T1000 (cell line): ENCODE measurements at regions not wholly inside any gene's neighbourhood (a gene's known extent, or its start where the extent isn't known, plus 50 kb on each side); places are given as distances from the start of the nearest gene placed in this dataset.

Source experiments
- DNase-seq: peaks from one replicate; lab custom pipeline; 2025; ENCODE audit warnings: mixed read lengths; lab: John Stamatoyannopoulos, UW

DNA sequence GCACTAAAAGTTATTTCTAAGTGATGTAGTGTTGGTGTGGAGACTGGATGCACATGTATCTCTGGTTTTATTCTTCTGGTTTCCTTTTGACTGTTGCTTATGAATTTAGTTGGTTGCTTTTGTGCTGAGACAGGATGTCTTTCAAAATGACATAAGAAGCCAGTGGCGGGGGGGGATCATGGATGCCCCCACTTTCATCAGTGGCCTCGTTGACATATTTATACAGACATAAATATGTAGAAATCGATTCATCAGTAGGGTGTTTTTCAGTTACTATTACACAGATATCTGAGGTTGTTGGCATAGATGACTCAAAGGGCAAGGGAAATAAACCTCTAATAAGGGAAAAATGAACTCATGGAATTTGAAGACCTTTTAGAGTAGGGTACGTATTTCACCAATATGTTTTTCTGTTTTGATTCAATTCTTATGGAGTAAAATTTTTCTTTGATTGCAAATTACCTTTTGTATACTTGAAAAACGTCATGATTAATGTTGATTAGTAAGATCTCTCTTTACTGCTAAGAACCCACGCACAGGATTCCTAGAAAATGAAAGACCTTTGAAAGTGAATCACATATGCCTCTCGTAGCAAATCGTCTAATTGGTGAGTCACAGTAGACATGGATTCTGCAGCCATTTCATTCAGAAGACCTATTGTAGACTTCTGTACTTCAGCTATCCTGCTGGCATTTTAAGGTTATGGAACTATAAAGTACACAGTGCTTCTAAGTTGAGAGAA is 97.4 kb upstream of the RBMS3 start:
- no peak for DNase-seq

DNA sequence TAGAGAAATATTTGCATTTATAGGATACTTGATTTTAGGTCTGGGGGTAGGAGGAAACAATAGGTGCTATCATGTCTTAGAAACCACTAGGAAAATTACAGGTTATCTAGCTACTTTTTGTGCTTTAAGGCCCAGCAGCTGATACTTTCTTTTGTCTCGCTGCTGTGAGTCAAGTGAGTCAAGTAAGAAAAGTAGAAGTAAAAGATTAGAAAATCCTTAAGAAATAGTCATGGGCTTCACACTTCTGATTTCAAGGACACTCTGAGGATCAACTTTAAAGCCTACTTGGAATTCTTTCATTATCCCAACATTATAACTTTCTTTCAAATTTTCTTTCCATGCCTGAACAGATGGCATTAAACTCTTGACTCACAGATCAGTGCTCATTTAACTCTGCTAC is 95.2 kb upstream of the RBMS3 start:
- DNase-seq: no peak

DNA sequence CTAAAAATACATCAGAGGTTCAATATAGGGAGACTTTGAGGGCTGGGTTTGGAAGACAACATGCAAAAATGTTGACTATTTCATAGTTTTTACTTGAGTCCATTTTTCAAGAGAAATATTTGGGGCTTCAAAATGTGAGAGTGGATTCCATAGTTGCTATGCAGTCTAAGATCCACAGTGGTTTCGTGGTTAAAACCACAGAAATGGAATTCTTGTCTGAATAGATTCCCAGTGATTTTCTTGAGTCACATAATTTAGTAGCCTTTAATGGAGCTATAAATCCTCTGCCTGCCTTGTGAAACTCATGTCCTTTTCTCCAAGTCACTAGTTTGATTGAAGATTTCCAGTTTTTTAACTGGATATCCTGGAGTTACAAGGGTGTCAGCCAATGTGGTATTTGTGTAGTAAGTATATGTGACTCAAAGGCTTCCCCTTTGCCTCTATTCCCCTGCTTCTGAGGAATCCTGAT is 94.7 kb upstream of the RBMS3 start:
- DNase-seq: no peak

DNA sequence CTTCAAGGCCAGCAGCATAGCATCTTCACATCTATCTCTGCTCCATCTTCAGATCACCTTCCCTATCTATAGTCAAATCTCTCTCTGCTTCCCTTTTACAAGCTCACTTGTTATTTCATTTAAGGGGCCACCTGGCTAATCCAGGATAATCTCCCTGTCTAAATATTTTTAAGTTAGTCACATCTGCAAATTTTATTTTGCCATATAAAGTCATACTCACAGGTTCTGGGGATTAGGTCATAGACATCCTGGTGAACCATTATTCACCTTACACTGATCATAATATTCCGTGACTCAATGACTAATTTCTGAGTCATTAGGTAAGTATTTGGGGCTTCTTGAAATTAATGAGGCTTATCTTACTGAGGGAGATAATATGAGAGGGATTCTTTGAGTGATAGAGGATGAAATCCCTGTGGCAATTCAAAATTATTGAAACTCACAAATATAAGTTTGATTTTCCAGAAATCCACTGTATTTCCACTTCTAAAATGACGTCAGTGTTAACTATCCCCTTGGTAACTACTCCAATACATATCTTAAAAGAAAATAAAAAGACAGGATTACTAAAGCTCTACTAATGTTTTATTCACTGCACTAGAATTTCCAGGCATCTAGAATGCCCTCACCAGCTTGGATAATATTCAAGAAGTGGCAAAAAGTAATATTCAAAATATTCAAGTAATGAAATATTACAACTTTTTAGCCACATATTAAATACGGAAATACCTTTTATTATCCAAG is 93.7 kb upstream of the RBMS3 start:
- DNase-seq: peak; percentile 34

DNA sequence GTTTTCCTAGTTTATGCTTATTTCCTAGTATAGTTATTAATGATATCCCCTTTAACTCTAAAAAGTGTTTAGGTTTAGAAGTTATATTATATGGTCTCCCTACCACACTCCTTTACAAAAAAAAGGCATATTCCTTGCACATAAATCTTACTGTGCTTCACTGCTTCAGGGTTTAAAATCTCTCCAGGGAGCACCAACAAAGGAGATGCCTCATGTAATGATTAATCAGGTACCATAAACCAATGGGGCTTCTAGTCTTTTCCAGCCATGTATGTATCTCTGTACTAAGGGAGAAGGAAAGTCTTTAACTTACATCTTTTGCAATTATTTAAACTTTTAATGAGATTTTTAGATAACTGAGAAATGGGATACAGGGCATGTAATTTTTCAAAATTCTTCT is 91.5 kb upstream of the RBMS3 start:
- no peak for DNase-seq

DNA sequence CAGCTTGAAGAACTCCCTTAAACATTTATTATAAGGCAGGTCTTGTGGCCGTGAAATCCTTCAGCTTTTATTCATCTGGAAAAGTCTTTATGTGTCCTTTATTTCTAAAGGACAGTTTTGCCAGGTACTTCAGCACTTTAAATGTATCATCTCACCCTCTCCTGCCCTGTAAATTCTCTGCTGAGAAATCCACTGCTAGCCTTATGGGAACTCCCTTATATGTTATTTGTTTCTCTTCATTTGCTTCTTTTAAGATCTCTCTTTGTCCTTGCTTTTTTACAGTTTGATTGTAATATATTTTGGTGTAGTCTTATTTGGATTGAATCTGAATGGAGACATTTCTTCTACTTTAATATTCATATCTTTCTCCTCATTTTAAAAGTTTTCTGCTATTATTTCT is 86.7 kb upstream of the RBMS3 start:
- DNase-seq: no peak

DNA sequence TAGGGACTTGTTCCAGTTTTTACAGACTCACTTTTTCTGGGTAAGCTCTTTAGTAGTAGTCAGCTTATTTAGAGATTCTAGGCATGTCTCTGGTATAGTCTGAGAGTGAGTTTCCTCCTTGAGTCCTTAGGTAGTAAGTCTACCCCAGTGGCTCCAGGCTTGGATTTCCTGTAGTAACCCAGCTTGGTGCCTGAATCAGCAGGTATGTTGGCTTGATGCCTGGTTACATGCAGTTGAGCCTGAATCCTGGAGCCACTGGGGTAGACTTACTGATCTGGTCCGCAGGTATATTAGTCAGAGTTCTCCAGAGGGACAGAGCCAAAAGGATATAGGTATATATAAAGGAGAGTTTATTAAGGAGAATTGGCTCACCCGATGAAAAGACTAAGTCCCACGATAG is 85.8 kb upstream of the RBMS3 start:
- no peak for DNase-seq

DNA sequence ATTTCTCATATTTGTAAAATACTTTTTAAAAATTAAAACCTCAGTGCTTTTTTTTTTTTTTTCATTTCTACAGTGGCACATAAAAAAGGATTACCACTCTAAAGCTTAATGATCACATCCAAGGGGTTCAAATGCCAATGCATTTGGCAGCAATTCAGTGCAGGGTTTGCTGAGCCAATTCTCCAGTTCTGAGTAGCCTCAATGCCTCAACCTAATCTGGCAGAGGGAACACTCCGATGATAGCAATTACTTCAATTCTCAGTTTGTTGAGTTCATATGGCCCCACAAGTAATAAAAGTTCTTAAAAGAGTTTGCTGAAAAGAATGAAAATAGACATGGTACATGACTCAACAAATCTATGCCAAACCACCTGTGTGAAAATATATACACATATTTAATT is 79.3 kb upstream of the RBMS3 start:
- DNase-seq: no peak

DNA sequence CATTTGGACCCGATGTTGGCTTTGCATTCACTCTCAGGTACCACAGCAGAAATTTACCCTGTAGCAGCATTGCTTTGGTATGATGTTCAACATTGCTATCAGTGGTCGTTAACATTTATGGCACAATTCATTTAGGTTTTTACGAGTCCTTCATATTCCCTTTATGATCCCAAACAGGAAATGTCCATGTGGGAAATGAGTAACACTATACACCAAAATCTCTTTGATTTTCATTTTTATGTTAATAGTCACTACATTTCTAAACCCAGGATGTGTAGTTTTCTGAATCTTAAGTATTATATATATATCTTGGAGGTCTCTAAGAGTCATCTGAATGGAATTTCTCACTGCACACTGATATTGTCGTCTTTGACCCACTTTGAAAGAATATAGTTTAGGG is 78.5 kb upstream of the RBMS3 start:
- no peak for DNase-seq

DNA sequence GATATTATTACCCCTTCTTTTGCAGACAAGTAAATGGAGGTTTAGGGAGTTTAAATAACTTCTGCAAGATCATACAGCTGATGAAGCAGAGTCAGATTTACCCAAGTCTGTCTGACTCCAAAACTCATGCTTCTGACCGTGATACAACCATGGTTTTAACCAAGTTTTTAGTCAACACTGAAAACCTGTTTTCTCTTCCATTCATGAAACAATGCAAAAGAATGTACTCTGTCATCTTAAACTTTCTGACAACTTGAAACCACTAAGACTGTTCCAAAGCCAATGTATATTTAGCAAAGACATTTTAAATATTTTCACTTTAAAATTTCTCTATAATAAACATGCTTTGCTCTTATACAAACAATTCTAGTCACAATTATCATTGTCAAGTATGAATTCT is 77.0 kb upstream of the RBMS3 start:
- DNase-seq: no peak

DNA sequence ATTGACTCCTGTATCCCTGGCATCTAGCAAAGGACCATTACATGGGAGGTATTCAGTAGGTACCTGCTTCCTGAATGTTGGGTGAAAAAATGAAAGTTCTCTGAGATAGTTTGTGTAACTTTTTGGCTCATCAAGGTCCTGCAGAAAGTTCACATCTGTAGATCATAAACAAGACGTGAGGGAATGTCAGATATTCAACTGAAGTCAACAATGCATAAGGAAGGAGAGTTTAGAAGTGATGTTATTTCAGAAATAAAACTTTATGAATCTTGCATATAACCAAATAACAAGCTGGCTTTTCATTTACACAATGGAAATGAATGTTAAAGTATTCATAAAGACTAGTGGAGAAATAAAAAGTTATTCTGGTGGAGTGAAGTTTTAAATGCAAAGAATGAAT is 73.4 kb upstream of the RBMS3 start:
- DNase-seq: no peak

DNA sequence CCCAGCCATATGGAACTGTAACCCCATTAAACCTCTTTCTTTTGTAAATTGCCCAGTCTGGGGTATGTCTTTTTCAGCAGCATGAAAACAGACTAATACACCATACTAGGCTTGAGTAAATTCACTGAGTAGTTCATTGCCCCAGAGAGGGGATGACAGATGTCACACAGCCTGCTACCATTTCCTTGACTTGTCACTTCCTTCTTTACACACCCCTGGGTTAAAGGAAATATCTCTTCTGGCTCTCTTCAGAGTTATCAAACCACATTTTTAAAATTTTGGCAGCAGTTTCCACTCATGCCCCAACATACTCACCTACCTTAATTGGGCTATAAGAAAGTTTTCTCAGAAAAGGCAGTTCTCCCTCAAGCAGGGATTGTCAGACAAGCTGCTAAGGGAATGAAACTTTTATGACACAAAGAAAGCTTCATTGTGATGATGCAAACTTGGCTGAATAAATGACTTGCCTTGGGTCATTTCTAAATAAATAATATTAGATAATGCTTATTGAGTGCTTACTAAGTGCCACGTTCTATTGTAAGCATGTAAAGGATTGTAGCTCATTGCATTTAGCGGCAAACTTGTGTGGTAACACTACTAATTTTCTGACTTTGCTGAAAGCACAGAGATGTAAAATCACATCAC is 68.0 kb upstream of the RBMS3 start:
- no peak for DNase-seq

DNA sequence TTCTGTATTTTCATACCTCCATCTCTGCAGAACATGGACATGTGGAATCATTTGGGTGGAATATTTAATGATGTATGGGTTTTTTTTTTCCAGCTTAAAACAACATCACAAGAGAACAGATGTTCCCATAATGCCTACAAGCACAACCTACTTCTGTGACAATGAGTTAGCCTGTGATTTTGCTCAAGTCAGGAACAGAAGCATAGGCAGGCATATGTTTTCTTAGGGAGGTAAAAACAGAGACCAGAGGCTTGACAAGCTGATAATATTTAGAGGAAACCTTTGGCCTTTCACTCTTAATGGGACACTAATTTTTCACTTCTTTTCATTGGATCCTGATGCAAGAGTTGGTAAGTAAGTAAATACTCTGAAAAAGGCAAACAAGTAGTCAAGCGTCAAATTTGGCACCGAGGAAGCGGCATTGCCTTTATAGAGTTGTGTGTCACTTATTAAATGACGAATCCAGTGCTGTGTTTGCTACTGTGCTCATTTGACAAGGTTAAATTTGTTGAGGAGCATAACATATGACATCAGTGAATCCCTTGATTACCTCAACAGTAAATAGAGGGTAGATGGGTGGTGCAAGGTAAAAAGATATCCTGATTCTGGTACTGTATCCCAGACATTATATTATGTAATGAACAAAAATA is 66.7 kb upstream of the RBMS3 start:
- no peak for DNase-seq

DNA sequence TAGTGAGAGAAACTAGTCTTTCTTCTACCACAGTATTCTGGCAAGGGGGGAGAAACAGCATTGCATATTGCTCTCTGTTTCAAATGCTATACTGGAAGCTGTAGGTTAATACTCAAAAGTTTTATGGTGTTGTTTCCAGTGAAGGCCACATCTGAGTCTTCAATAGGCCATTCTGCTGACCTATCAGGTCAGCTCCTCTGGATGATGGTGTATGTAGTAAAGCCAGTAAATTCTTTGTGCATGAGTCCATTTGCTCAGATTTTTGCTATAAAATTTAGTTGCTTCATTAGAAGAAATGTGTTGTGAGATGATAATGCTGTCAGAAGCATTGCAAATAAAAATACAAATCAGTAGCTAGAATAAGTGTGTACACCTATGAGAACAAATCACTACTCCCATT is 64.9 kb upstream of the RBMS3 start:
- no peak for DNase-seq

DNA sequence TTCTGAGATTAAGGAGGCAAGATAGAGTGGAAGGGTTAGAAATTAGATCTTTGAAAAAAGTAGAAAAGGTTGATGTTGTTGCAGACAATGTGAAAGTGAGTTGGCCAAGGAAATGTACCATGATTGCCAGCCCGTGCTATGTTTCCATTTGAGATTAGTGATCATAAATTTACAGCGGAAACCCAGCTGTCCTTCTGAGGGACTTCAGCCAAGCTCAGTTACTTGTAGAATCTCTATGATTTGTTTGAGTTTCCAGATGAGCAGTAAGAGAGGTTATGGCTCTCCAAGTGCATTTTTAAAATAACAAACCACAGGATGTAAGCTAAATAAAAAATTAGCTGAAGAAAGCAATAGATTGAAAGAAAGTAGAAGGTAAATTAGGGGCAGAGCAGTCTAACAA is 54.2 kb upstream of the RBMS3 start:
- DNase-seq: no peak

DNA sequence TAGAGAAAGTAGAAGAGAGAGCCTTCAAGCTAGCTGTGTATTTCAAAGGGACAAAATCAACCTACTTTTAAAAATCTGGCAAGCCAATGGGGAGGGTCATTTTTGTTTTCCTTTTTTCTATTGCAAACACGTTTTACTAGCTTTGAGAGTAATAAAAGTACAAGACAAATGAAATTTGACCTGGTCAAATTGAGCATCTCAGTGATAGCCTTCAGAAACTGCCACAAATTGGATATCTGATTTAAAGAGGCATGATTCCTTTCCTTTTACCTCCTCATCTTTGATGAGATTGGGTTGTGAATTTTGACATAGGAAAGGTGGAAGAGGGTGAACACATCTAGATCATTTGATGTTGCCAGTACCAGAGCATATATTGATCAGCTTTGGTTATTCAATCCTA is 53.6 kb upstream of the RBMS3 start:
- DNase-seq: no peak
